ENCODE measurements at regions not wholly inside any gene's neighbourhood (a gene's known extent, or its start where the extent isn't known, plus 50 kb on each side); places are given as distances from the start of the nearest gene placed in this dataset.

DNA sequence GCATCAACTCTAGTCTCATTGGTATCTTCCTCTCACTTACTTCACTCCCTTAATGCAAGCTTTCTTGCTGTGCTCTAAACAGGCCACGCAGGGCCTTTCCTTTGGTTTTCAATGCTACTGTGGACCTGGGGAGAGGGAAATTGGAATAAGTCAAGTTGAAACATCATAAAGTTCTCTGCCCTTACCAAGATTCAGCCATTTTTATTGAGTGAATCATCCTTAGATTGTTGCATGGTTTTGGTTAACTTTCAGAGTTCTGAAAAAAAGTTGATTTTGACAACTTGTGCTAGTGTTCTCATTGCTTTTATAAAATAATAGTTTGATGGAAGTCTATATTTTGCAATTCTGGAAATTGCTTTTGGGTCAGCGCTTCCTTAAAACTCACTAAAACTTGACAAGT, 852.8 kb upstream of the ACVR2A start:
- no peaks in the 10 kb centered on the region for H4K20me1 ChIP-seq (ENCODE audit: control insufficient read depth, insufficient read depth, low read length, poor library complexity, severe bottlenecking)
- H3K4me1 ChIP-seq (ENCODE audit: control insufficient read depth in 2 of 2, insufficient read depth in 2 of 2, low read length in 2 of 2), result no peaks in the 10 kb centered on the region
- Mint-ChIP-seq H3K9me3 (ENCODE audit: insufficient read depth) (no peaks in the 10 kb centered on the region), H3K27me3 (no peaks in the 10 kb centered on the region), H3K4me1 (no peaks in the 10 kb centered on the region), H3K4me3 (no peak overlapping the region), H3K27ac (no peak overlapping the region)
- H2AFZ ChIP-seq (ENCODE audit: insufficient read depth, low read depth, low read length, poor library complexity, severe bottlenecking), result no peak overlapping the region
- no peak overlapping the region for H3K4me3 ChIP-seq (ENCODE audit: control extremely low read depth in 1 of 5, extremely low read depth in 1 of 5, insufficient read depth in 1 of 5, low read depth in 2 of 5, low read length in 4 of 5)
- DNase-seq (no peak), ATAC-seq (ENCODE audit: low read depth) (no peak)
- no peaks in the 10 kb centered on the region for H3K36me3 ChIP-seq (replicated peaks in 1 of 2; ENCODE audit: control extremely low read depth in 1 of 2, control insufficient read depth in 1 of 2, extremely low read depth in 1 of 2, insufficient read depth in 2 of 2, low read length in 1 of 2)
- no peak for TF ChIP-seq EZH2 (IDR thresholded peaks at IDR 0.05; ENCODE audit: borderline replicate concordance, insufficient read depth, low read depth, low read length, poor library complexity, severe bottlenecking)
- TF ChIP-seq CTCF (IDR thresholded peaks at IDR 0.05), result no peak
- H3K9me3 ChIP-seq (ENCODE audit: control extremely low read depth in 1 of 3, control insufficient read depth in 2 of 3, insufficient read depth in 1 of 3, low read length in 2 of 3), result no peaks in the 10 kb centered on the region
- H3K4me2 ChIP-seq (replicated peaks; ENCODE audit: low read depth, low read length, poor library complexity, severe bottlenecking), result no peak overlapping the region
- no peaks in the 10 kb centered on the region for H3K79me2 ChIP-seq (ENCODE audit: control insufficient read depth, insufficient read depth, low read length)
- ChIA-PET POLR2A (no interaction called here), CTCF (interaction anchor here (0.7 kb wide), 1 partner anchor 1821 kb away, joined by 3 read pairs; no protein-coding TSS in a partner anchor)
- no peaks in the 10 kb centered on the region for H3K27me3 ChIP-seq (replicated peaks in 1 of 4; ENCODE audit: control extremely low read depth in 1 of 4, control insufficient read depth in 3 of 4, insufficient read depth in 4 of 4, low read length in 3 of 4)
- no peak overlapping the region for H3K9ac ChIP-seq (ENCODE audit: low read length)
- WGBS (ENCODE audit: insufficient coverage), result no CpG with 5 or more reads among the region's 2 CpGs
- intact Hi-C loops (cut with micrococcal nuclease), result no loop called here
- no peak overlapping the region for H3K27ac ChIP-seq (ENCODE audit: low read length in 2 of 2)

- Histone ChIP-seq H2AFZ (ENCODE audit: insufficient read depth, low read depth, low read length, poor library complexity, severe bottlenecking) (no peak overlapping the region), H3K79me2 (ENCODE audit: control insufficient read depth, insufficient read depth, low read length) (no peaks in the 10 kb centered on the region), H3K4me3 (ENCODE audit: control extremely low read depth in 1 of 5, extremely low read depth in 1 of 5, insufficient read depth in 1 of 5, low read depth in 2 of 5, low read length in 4 of 5) (no peak overlapping the region), H4K20me1 (ENCODE audit: control insufficient read depth, insufficient read depth, low read length, poor library complexity, severe bottlenecking) (no peaks in the 10 kb centered on the region), H3K27me3 (replicated peaks in 1 of 4; ENCODE audit: control extremely low read depth in 1 of 4, control insufficient read depth in 3 of 4, insufficient read depth in 4 of 4, low read length in 3 of 4) (no peaks in the 10 kb centered on the region), H3K36me3 (replicated peaks in 1 of 2; ENCODE audit: control extremely low read depth in 1 of 2, control insufficient read depth in 1 of 2, extremely low read depth in 1 of 2, insufficient read depth in 2 of 2, low read length in 1 of 2) (no peaks in the 10 kb centered on the region), H3K27ac (ENCODE audit: low read length in 2 of 2) (no peak overlapping the region), H3K4me1 (ENCODE audit: control insufficient read depth in 2 of 2, insufficient read depth in 2 of 2, low read length in 2 of 2) (no peaks in the 10 kb centered on the region), H3K9me3 (ENCODE audit: control extremely low read depth in 1 of 3, control insufficient read depth in 2 of 3, insufficient read depth in 1 of 3, low read length in 2 of 3) (no peaks in the 10 kb centered on the region), H3K9ac (ENCODE audit: low read length) (no peak overlapping the region), H3K4me2 (replicated peaks; ENCODE audit: low read depth, low read length, poor library complexity, severe bottlenecking) (no peak overlapping the region)
- no peak for TF ChIP-seq CTCF (IDR thresholded peaks at IDR 0.05)
- TF ChIP-seq EZH2 (IDR thresholded peaks at IDR 0.05; ENCODE audit: borderline replicate concordance, insufficient read depth, low read depth, low read length, poor library complexity, severe bottlenecking), result no peak
- H3K27ac Mint-ChIP-seq, result no peak overlapping the region
- DNase-seq (no peak), ATAC-seq (ENCODE audit: low read depth) (no peak)
- H3K4me3 Mint-ChIP-seq, result no peak overlapping the region
- POLR2A ChIA-PET, result no interaction called here
- CTCF ChIA-PET, result no interaction called here
- no peaks in the 10 kb centered on the region for H3K27me3 Mint-ChIP-seq
- no peaks in the 10 kb centered on the region for H3K9me3 Mint-ChIP-seq (ENCODE audit: insufficient read depth)
- intact Hi-C loops (cut with micrococcal nuclease), result no loop called here
- H3K4me1 Mint-ChIP-seq, result peaks cover 11% of the 10 kb centered on the region
- 100% methylated on average over 1 of the region's 6 CpGs for WGBS (ENCODE audit: insufficient coverage)
These were observed 854.3 kb upstream of the ACVR2A start for GRCh38 chr2:146990311-146991054.
